ENCODE measurements at regions not wholly inside any gene's neighbourhood (a gene's known extent, or its start where the extent isn't known, plus 50 kb on each side); places are given as distances from the start of the nearest gene placed in this dataset.

- Histone ChIP-seq H3K9ac (ENCODE audit: low read length) (no peak overlapping the region), H3K27me3 (replicated peaks in 1 of 4; ENCODE audit: control extremely low read depth in 1 of 4, control insufficient read depth in 3 of 4, insufficient read depth in 4 of 4, low read length in 3 of 4) (no peaks in the 10 kb centered on the region), H2AFZ (ENCODE audit: insufficient read depth, low read depth, low read length, poor library complexity, severe bottlenecking) (no peak overlapping the region), H3K79me2 (ENCODE audit: control insufficient read depth, insufficient read depth, low read length) (no peaks in the 10 kb centered on the region), H4K20me1 (ENCODE audit: control insufficient read depth, insufficient read depth, low read length, poor library complexity, severe bottlenecking) (no peaks in the 10 kb centered on the region), H3K4me2 (replicated peaks; ENCODE audit: low read depth, low read length, poor library complexity, severe bottlenecking) (no peak overlapping the region), H3K4me1 (ENCODE audit: control insufficient read depth in 2 of 2, insufficient read depth in 2 of 2, low read length in 2 of 2) (no peaks in the 10 kb centered on the region), H3K36me3 (replicated peaks in 1 of 2; ENCODE audit: control extremely low read depth in 1 of 2, control insufficient read depth in 1 of 2, extremely low read depth in 1 of 2, insufficient read depth in 2 of 2, low read length in 1 of 2) (no peaks in the 10 kb centered on the region), H3K4me3 (ENCODE audit: control extremely low read depth in 1 of 5, extremely low read depth in 1 of 5, insufficient read depth in 1 of 5, low read depth in 2 of 5, low read length in 4 of 5) (no peak overlapping the region), H3K27ac (ENCODE audit: low read length in 2 of 2) (no peak overlapping the region), H3K9me3 (ENCODE audit: control extremely low read depth in 1 of 3, control insufficient read depth in 2 of 3, insufficient read depth in 1 of 3, low read length in 2 of 3) (peaks cover 0 to 7% (median 6%) of the 10 kb centered on the region in 3 donors)
- intact Hi-C loops (cut with micrococcal nuclease) = no loop called here
- POLR2A ChIA-PET = no interaction called here
- ATAC-seq (ENCODE audit: low read depth) (no peak), DNase-seq (no peak)
- CTCF ChIA-PET = no interaction called here
- no peak overlapping the region for H3K27ac Mint-ChIP-seq
- WGBS (ENCODE audit: insufficient coverage) = no CpG with 5 or more reads among the region's 4 CpGs
- TF ChIP-seq CTCF (IDR thresholded peaks at IDR 0.05) = no peak
- no peak for TF ChIP-seq EZH2 (IDR thresholded peaks at IDR 0.05; ENCODE audit: borderline replicate concordance, insufficient read depth, low read depth, low read length, poor library complexity, severe bottlenecking)
- H3K9me3 Mint-ChIP-seq (ENCODE audit: insufficient read depth) = peaks cover 8% of the 10 kb centered on the region
- H3K27me3 Mint-ChIP-seq = no peaks in the 10 kb centered on the region
- no peak overlapping the region for H3K4me3 Mint-ChIP-seq
- H3K4me1 Mint-ChIP-seq = no peaks in the 10 kb centered on the region
Measured at GRCh38 chr9:107949061-107949460, 459.5 kb upstream of the KLF4 start.

GRCh38 chr9:107948601-107949000 is 459.0 kb upstream of the KLF4 start:
- H3K9me3 Mint-ChIP-seq (ENCODE audit: insufficient read depth) = peaks cover 8% of the 10 kb centered on the region
- H3K27ac Mint-ChIP-seq = no peak overlapping the region
- CTCF ChIA-PET = no interaction called here

More at GRCh38 chr9:107948601-107949000, 459.0 kb upstream of the KLF4 start:
- Mint-ChIP-seq H3K4me3 (no peak overlapping the region), H3K4me1 (no peaks in the 10 kb centered on the region), H3K27me3 (peaks cover 4% of the 10 kb centered on the region)
- no peak overlapping the region for H3K9ac ChIP-seq (ENCODE audit: low read length)
- no peak overlapping the region for H2AFZ ChIP-seq (ENCODE audit: insufficient read depth, low read depth, low read length, poor library complexity, severe bottlenecking)
- H4K20me1 ChIP-seq (ENCODE audit: control insufficient read depth, insufficient read depth, low read length, poor library complexity, severe bottlenecking) = no peaks in the 10 kb centered on the region
- H3K27ac ChIP-seq (ENCODE audit: low read length in 2 of 2) = no peak overlapping the region
- H3K9me3 ChIP-seq (ENCODE audit: control extremely low read depth in 1 of 3, control insufficient read depth in 2 of 3, insufficient read depth in 1 of 3, low read length in 2 of 3) = peaks cover 0 to 7% (median 6%) of the 10 kb centered on the region in 3 donors
- WGBS (ENCODE audit: insufficient coverage) = no CpG with 5 or more reads among the region's 2 CpGs
- H3K27me3 ChIP-seq (replicated peaks in 1 of 4; ENCODE audit: control extremely low read depth in 1 of 4, control insufficient read depth in 3 of 4, insufficient read depth in 4 of 4, low read length in 3 of 4) = no peaks in the 10 kb centered on the region
- TF ChIP-seq EZH2 (IDR thresholded peaks at IDR 0.05; ENCODE audit: borderline replicate concordance, insufficient read depth, low read depth, low read length, poor library complexity, severe bottlenecking) = no peak
- TF ChIP-seq CTCF (IDR thresholded peaks at IDR 0.05) = no peak
- H3K4me3 ChIP-seq (ENCODE audit: control extremely low read depth in 1 of 5, extremely low read depth in 1 of 5, insufficient read depth in 1 of 5, low read depth in 2 of 5, low read length in 4 of 5) = no peak overlapping the region
- no peaks in the 10 kb centered on the region for H3K4me1 ChIP-seq (ENCODE audit: control insufficient read depth in 2 of 2, insufficient read depth in 2 of 2, low read length in 2 of 2)
- no peaks in the 10 kb centered on the region for H3K36me3 ChIP-seq (replicated peaks in 1 of 2; ENCODE audit: control extremely low read depth in 1 of 2, control insufficient read depth in 1 of 2, extremely low read depth in 1 of 2, insufficient read depth in 2 of 2, low read length in 1 of 2)
- intact Hi-C loops (cut with micrococcal nuclease) = no loop called here
- H3K79me2 ChIP-seq (ENCODE audit: control insufficient read depth, insufficient read depth, low read length) = no peaks in the 10 kb centered on the region
- no peak overlapping the region for H3K4me2 ChIP-seq (replicated peaks; ENCODE audit: low read depth, low read length, poor library complexity, severe bottlenecking)
- DNase-seq (no peak), ATAC-seq (ENCODE audit: low read depth) (no peak)
- POLR2A ChIA-PET = no interaction called here

Data from B cell (primary cell).